Activated T-cell treated with anti-CD3 and anti-CD28 coated beads for 1 hour (primary cell): ENCODE measurements at regions not wholly inside any gene's neighbourhood (a gene's known extent, or its start where the extent isn't known, plus 50 kb on each side); places are given as distances from the start of the nearest gene placed in this dataset.
"Not testable (repeated sequence)": the region's sequence is repeated elsewhere in the genome, so short reads cannot be mapped to it uniquely, and the experiment has no call there.

Source experiments
- DNase-seq: peaks from one replicate; pipeline ENCODE4 v3.0.0-alpha.2; 2020; ENCODE audit warnings: low read depth

GRCh38 chr16:29328528-29328927, 78.0 kb downstream of the NPIPB11 start:
- not testable (repeated sequence) for DNase-seq

GRCh38 chr16:29327631-29328408, 78.7 kb downstream of the NPIPB11 start:
- DNase-seq: not testable (repeated sequence)

GRCh38 chr16:29326164-29327125, 80.1 kb downstream of the NPIPB11 start:
- DNase-seq: not testable (repeated sequence)

- not testable (repeated sequence) for DNase-seq
Measured at GRCh38 chr16:29323725-29324124, 82.8 kb downstream of the NPIPB11 start.

- DNase-seq: no peak
Measured at GRCh38 chr16:29321585-29321984, 84.9 kb downstream of the NPIPB11 start.

DNA sequence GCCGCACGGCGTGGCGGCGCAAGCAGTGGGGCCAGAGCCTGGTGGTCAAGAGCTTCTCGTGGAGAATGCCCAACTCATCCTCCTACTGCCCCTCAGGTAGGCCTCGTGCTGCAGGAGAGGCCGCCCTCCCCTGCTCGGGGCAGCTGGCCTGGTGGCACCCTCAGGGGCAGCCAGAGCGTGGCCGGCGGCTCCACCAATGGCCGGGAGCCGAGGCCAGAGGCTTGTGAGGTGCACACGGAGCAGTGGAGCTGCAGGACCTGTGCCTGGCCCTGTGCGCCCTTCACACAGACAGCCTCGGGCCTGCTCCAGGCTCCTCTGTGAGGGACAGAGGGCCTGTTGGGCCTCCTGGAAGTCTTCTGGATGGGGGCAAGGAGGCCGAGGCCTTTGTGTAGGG, 85.5 kb downstream of the NPIPB11 start:
- no peak for DNase-seq

DNA sequence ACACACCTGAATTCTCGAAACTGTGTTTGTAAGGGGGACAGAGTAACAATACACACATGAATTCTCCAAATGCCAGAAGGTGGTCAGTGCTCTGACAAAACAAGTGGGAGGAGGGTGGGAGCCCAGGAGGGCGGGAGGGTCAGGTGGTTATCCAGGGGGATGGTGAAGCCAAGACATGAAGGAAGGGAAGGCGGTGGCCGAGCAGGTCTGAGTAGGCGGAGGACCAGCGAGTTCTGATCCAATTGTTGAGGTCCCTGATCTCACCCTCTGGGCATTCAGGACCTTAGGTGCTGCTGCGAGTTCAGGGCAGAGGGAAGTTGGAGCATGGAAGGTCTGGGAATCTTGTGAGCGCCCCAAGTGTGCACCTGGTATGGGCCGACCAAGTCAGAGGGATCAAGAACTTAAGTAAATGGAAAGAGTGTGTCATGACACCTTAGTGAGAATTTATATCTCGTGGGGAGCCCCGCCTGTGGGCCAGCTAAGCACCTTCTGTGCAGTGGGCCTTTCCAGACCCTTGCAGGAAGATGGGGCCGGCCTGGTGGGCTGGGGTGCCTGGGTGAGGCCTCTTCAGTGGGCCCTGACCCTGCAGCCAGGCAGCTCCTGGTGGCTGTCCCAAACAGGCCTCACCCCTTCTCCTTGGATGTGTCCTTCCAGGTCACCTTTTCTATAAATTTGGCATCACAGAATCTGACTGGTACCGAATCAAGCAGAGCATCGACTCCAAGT, 86.1 kb downstream of the NPIPB11 start:
- no peak for DNase-seq

GRCh38 chr16:29319726-29320125, 86.8 kb downstream of the NPIPB11 start:
- no peak for DNase-seq

DNA sequence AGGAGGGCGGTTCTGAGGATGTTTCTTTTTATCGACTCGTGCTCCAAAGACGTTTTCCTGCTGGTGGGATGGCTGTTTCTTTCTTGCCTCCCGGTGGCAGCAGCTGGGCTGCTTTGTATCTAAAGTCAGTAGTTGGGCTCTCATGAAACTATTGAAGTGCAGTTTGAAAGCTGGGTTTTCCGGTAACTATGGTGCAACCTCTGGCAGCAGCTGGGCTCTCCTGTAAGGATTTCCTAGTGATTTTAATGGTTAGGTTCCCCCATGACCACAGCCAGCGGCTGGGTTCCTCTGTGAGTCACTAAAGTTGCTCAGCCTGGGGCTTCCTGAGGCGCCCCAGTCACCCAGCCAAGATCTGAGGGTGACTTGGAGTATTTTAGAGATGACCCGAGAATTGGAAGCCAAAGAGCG, 87.9 kb downstream of the NPIPB11 start:
- DNase-seq: not testable (repeated sequence)

DNA sequence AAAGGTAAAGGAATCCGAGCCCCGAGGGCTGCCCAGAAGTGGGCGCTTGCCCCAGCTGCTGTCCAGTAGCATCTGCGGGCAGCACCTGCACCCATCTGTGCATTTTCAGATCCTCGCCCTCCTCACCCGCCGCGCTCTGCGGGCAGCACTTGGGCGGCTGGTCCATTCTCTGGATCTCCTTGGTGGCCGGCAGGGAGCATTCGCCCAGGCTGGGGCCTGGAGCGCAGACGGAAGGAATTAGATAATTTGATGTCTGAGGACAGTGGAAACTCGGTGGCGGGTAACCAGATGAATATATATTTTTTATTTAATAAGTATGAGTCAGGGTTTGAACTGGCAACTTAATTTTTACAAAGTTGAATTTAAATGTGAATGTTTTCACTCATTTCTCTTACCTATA, 88.5 kb downstream of the NPIPB11 start:
- no peak for DNase-seq

DNA sequence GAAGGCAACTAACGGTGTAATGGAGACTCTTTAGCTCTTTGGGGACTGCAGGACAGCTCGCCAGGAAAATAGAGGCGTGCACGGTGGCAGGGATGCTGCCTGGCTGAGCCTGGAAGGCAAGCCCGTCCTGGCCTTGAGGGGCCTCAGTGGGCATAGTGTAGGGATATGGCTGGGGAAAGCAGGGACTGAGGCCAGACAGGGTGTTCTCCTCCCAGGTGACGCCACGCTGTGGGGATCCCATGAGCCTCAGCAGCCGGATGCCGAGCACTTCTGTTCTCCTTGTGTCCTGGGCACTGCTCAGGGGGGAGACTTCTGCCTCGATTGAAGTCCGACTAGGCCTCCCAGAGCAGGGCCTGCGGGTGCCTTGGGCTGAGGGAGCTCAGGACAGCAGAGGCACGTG, 89.2 kb downstream of the NPIPB11 start:
- DNase-seq: no peak

- DNase-seq: no peak
Measured at GRCh38 chr16:29316761-29317183, 89.7 kb downstream of the NPIPB11 start.

GRCh38 chr16:29315916-29316517, 90.5 kb downstream of the NPIPB11 start:
- DNase-seq: no peak

GRCh38 chr16:29315046-29315445, 91.5 kb downstream of the NPIPB11 start:
- DNase-seq: no peak

- no peak for DNase-seq
Measured at GRCh38 chr16:29314292-29314934, 92.1 kb downstream of the NPIPB11 start.

- no peak for DNase-seq
Measured at GRCh38 chr16:29313559-29314048, 92.9 kb downstream of the NPIPB11 start.

DNA sequence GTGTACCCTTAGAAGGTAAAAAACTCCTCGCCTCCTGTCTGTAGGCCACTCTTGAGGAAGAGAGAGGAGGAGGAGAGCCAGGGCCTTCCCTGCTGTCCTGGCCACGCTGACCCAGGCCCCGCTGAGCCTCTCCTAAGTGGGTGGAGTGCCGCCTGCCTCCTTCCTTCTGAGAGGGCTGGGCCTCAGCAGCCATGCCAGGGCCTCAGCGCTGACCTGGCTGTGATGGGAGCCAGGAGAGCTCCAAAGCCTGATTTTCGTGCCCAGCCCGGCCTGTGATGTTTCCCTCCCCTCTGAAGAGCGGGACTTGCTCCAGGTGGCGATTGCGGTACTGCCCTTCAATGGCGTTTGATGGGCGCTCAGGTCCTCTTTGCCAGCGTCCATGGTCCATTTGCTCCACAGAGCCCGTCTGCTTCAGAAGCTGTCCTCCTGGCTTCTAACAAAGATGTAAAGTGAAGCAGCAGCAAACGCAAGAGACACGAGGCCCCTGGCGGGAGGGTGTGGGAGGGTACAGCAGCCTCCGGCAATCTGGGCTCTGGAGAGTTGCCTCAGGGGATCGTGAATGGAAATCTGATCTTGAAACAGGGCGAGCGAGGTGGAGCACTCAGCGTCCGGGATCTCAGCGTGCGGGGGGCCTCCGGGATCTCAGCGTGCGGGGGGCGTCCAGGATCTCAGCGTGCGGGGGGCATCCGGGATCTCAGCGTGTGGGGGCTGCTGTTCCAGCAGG, 93.5 kb downstream of the NPIPB11 start:
- DNase-seq: no peak

DNA sequence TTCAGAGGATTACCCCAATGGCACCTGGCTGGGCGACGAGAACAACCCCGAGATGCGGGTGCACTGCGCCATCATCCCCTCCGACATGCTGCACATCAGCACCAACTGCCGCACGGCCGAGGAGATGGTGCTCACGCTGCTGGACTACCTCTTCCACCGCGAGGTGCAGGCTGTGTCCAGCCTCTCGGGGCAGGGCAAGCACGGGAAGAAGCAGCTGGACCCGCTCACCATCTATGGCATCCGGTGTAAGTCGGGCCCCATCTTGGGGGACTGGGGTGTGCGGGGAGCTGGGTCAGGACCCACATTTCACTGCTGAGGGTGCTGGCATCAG, 94.2 kb downstream of the NPIPB11 start:
- DNase-seq: not testable (repeated sequence)

DNA sequence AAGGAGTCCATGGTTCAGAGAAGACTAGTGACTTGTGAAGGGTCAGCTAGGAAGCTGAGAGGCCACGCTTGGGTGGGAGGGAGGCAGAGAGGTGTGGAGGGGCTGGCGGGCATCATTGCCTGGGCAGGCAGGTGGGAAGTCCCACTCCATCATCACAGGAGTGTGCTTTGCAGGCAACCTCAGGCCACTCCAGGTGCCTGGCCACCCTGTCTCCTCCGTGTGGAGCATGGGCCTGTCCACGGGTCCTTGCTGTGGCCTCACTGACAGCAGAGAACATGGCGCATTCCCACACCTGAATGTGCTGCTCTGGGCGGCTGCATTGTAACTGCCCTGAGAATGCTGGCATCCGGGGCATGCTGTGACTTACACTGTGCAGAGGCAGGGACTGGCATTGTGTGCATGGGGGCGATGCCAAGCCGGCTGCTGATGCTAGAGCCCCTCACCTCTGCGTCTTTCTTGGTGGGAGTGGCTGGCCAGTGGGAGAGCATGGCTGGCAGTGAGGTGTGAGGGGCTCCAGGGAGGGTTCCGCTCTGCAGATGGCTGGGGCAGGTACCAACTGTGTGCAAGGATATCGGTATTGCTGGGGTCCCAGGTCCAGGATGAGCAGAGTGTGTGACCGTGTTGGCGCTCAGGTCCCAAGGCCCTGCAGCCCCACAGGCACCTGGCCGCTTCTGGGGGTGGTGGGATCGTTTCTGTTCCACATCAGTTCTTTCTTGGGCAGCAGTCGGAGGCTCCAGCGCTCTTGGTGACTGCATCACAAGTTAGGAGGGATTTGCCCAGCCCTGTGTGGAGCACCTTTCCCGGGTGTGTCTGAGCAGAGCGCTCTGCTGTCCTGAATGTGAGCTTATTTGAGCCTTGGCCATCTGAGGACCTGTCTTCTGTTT, 94.8 kb downstream of the NPIPB11 start:
- DNase-seq: no peak
